ENCODE measurements at regions not wholly inside any gene's neighbourhood (a gene's known extent, or its start where the extent isn't known, plus 50 kb on each side); places are given as distances from the start of the nearest gene placed in this dataset.

GRCh38 chr12:90244232-90244631, 535.6 kb upstream of the ATP2B1 start:
- 80 to 88% (median 86%) methylated on average over 3 of the region's 3 CpGs for WGBS, 5 donors
- no peak for TF ChIP-seq CTCF (IDR thresholded peaks at IDR 0.05)
- no peak for TF ChIP-seq EP300 (IDR thresholded peaks at IDR 0.05)
- TF ChIP-seq POLR2AphosphoS5 (IDR thresholded peaks at IDR 0.05), result no peak
- TF ChIP-seq POLR2A (IDR thresholded peaks at IDR 0.05), result no peak
- H3K27me3 ChIP-seq, result no peaks in the 10 kb centered on the region
- no peak overlapping the region for H3K27ac ChIP-seq
- no peaks in the 10 kb centered on the region for H3K9me3 ChIP-seq
- H3K4me1 ChIP-seq, result peaks cover 0 to 7% (median 0%) of the 10 kb centered on the region in 4 donors
- H3K36me3 ChIP-seq, result no peaks in the 10 kb centered on the region
- intact Hi-C loops (cut with DNase I; ENCODE audit: low total_unique reads), result no loop called here
- DNase-seq, result no peak
- H3K4me3 ChIP-seq, result no peak overlapping the region

- intact Hi-C loops (cut with DNase I; ENCODE audit: low total_unique reads), result no loop called here
- no peak overlapping the region for H3K4me3 ChIP-seq
- TF ChIP-seq CTCF (IDR thresholded peaks at IDR 0.05), result no peak
- TF ChIP-seq EP300 (IDR thresholded peaks at IDR 0.05), result no peak
- no peak for TF ChIP-seq POLR2A (IDR thresholded peaks at IDR 0.05)
- no peak for TF ChIP-seq POLR2AphosphoS5 (IDR thresholded peaks at IDR 0.05)
- no peak overlapping the region for H3K27ac ChIP-seq
- no peaks in the 10 kb centered on the region for H3K27me3 ChIP-seq
- peaks cover 0 to 7% (median 0%) of the 10 kb centered on the region in 4 donors for H3K4me1 ChIP-seq
- H3K9me3 ChIP-seq, result no peaks in the 10 kb centered on the region
- 68 to 86% (median 75%) methylated on average over 4 of the region's 4 CpGs for WGBS, 5 donors
- H3K36me3 ChIP-seq, result no peaks in the 10 kb centered on the region
- no peak for DNase-seq
These were observed 534.6 kb upstream of the ATP2B1 start for GRCh38 chr12:90243211-90243610.

- Histone ChIP-seq H3K9me3 (no peaks in the 10 kb centered on the region), H3K27ac (no peak overlapping the region), H3K36me3 (no peaks in the 10 kb centered on the region), H3K4me3 (no peak overlapping the region), H3K27me3 (no peaks in the 10 kb centered on the region), H3K4me1 (no peaks in the 10 kb centered on the region)
- TF ChIP-seq CTCF (IDR thresholded peaks at IDR 0.05), result no peak
- TF ChIP-seq POLR2A (IDR thresholded peaks at IDR 0.05), result no peak
- TF ChIP-seq EP300 (IDR thresholded peaks at IDR 0.05), result no peak
- no peak for TF ChIP-seq POLR2AphosphoS5 (IDR thresholded peaks at IDR 0.05)
- intact Hi-C loops (cut with DNase I; ENCODE audit: low total_unique reads), result no loop called here
- no peak for DNase-seq
- 79 to 88% (median 88%) methylated on average over 1 of the region's 1 CpG for WGBS, 5 donors
These were observed 531.2 kb upstream of the ATP2B1 start for GRCh38 chr12:90239732-90240260.

GRCh38 chr12:90238663-90239271, 530.1 kb upstream of the ATP2B1 start:
- intact Hi-C loops (cut with DNase I; ENCODE audit: low total_unique reads), result no loop called here

More at GRCh38 chr12:90238663-90239271, 530.1 kb upstream of the ATP2B1 start:
- TF ChIP-seq EP300 (IDR thresholded peaks at IDR 0.05), result no peak
- no peak for TF ChIP-seq POLR2AphosphoS5 (IDR thresholded peaks at IDR 0.05)
- no peak for TF ChIP-seq CTCF (IDR thresholded peaks at IDR 0.05)
- no peak for TF ChIP-seq POLR2A (IDR thresholded peaks at IDR 0.05)
- Histone ChIP-seq H3K27ac (no peak overlapping the region), H3K4me3 (no peak overlapping the region), H3K36me3 (no peaks in the 10 kb centered on the region), H3K27me3 (no peaks in the 10 kb centered on the region), H3K4me1 (no peaks in the 10 kb centered on the region), H3K9me3 (no peaks in the 10 kb centered on the region)
- WGBS, 5 donors, result 40 to 55% (median 52%) methylated on average over 2 of the region's 2 CpGs
- no peak for DNase-seq

Measured in stomach (tissue), 8 donors.